HCT116 (cell line): ENCODE measurements at regions not wholly inside any gene's neighbourhood (a gene's known extent, or its start where the extent isn't known, plus 50 kb on each side); places are given as distances from the start of the nearest gene placed in this dataset.

Source experiments
- CEBPB ChIP-seq: IDR thresholded peaks from 2 replicates; pipeline ENCODE4 v1.6.1; 2012; ENCODE audit warnings: low read depth
- EZH2 ChIP-seq: fragments of 200-600 bp; sonication (generic); IDR thresholded peaks from 2 replicates; pipeline ENCODE4 v1.6.1; 2017; ENCODE audit warnings: antibody characterized with exemption, mixed run types
- POLR2A ChIP-seq: IDR thresholded peaks from 2 replicates; pipeline ENCODE4 v1.7.0; 2011; ENCODE audit warnings: borderline replicate concordance; ENCODE audit not compliant: insufficient read depth, insufficient read length; ENCODE audit errors: extremely low read depth
- POLR2AphosphoS5 ChIP-seq: IDR thresholded peaks from 2 replicates; pipeline ENCODE4 v1.6.1; 2011; ENCODE audit warnings: mild to moderate bottlenecking, low read depth, low read length, moderate library complexity
- RAD21 ChIP-seq: IDR thresholded peaks from 2 replicates; pipeline ENCODE4 v1.6.1; 2012; ENCODE audit warnings: low read depth, mild to moderate bottlenecking
- SRF ChIP-seq: IDR thresholded peaks from 2 replicates; pipeline ENCODE4 v1.6.1; 2012; ENCODE audit warnings: low read depth
- ZFX ChIP-seq: fragments of 450-650 bp; IDR thresholded peaks from 2 replicates; pipeline ENCODE4 v1.6.1; 2017
- ZNF274 ChIP-seq: fragments of 200-500 bp; sonication (Bioruptor generic); IDR thresholded peaks from 2 replicates; pipeline ENCODE4 v1.6.1; 2014; ENCODE audit warnings: mild to moderate bottlenecking, low read depth, low read length, inconsistent platforms
- TF ChIP-seq, protein P1 (sequence below), 3 experiments: fragments of 200-600 bp in 1 of 3; sonication (generic) in 1 of 3; IDR thresholded peaks in 2 of 3; conservative IDR thresholded peaks in 1 of 3; 2 replicates each; pipeline ENCODE4 v1.5.1; 2012 to 2017; ENCODE audit warnings: low read depth in 2 of 3, low read length in 2 of 3, antibody characterized with exemption in 1 of 3, borderline replicate concordance in 1 of 3, control low read depth in 1 of 3, mild to moderate bottlenecking in 1 of 3, mixed read lengths in 1 of 3, mixed run types in 1 of 3, moderate library complexity in 1 of 3; ENCODE audit not compliant: insufficient read depth in 1 of 3

DNA sequence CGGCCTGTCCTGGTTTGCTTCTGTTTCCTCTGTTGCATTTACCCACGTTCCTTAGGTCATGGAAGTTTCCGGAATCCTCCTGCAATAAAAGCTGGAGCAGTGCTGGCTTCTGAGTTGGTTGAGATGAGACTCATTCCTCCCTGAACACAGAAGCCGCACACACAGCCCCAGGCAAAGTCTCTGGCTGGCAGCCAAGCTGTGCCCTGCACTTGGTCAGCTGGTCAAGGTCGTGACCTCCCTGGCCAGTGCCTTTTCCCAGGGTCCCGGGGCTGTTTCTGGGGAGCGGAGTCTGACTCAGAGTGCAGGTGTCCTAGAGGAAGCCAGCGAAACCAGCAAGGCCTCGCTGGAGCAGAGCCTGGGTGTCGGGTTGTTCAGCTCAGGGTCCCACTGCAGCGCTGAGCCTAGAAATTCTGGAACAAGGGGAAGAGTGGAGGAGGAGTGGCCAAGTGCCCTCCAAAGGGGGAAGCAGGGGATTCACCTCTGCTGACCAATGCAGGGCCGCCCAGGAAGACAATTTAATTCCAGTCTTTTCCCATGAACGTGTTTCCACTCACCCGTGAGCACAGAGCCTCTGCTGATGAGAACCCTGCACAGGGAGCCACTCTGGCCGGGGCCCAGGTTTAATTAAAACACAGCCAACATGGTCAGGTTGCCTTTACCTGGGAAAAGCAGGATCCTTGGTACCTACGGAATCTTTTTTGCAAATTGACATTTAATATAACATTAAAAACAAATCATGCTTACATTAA is 245.5 kb upstream of the PPP2R2D start:
- TF ChIP-seq, protein P1, sequence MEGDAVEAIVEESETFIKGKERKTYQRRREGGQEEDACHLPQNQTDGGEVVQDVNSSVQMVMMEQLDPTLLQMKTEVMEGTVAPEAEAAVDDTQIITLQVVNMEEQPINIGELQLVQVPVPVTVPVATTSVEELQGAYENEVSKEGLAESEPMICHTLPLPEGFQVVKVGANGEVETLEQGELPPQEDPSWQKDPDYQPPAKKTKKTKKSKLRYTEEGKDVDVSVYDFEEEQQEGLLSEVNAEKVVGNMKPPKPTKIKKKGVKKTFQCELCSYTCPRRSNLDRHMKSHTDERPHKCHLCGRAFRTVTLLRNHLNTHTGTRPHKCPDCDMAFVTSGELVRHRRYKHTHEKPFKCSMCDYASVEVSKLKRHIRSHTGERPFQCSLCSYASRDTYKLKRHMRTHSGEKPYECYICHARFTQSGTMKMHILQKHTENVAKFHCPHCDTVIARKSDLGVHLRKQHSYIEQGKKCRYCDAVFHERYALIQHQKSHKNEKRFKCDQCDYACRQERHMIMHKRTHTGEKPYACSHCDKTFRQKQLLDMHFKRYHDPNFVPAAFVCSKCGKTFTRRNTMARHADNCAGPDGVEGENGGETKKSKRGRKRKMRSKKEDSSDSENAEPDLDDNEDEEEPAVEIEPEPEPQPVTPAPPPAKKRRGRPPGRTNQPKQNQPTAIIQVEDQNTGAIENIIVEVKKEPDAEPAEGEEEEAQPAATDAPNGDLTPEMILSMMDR (IDR thresholded peaks at IDR 0.05 in 2 of 3, conservative IDR thresholded peaks at IDR 0.05 in 1 of 3; ENCODE audit: borderline replicate concordance in 1 of 3, insufficient read depth in 1 of 3, low read depth in 2 of 3, low read length in 2 of 3), result no peak
- TF ChIP-seq POLR2A (no peak), ZNF274 (no peak), POLR2AphosphoS5 (no peak), RAD21 (no peak), CEBPB (no peak), ZFX (no peak), EZH2 (no peak), SRF (no peak)
